T follicular helper cell (primary cell): ENCODE measurements at regions not wholly inside any gene's neighbourhood (a gene's known extent, or its start where the extent isn't known, plus 50 kb on each side); places are given as distances from the start of the nearest gene placed in this dataset.
"Not testable (repeated sequence)": the region's sequence is repeated elsewhere in the genome, so short reads cannot be mapped to it uniquely, and the experiment has no call there.

Experiments
- DNase-seq: peaks from one replicate; pipeline ENCODE4 v3.0.0-alpha.2; 2020; ENCODE audit warnings: low read depth

DNA sequence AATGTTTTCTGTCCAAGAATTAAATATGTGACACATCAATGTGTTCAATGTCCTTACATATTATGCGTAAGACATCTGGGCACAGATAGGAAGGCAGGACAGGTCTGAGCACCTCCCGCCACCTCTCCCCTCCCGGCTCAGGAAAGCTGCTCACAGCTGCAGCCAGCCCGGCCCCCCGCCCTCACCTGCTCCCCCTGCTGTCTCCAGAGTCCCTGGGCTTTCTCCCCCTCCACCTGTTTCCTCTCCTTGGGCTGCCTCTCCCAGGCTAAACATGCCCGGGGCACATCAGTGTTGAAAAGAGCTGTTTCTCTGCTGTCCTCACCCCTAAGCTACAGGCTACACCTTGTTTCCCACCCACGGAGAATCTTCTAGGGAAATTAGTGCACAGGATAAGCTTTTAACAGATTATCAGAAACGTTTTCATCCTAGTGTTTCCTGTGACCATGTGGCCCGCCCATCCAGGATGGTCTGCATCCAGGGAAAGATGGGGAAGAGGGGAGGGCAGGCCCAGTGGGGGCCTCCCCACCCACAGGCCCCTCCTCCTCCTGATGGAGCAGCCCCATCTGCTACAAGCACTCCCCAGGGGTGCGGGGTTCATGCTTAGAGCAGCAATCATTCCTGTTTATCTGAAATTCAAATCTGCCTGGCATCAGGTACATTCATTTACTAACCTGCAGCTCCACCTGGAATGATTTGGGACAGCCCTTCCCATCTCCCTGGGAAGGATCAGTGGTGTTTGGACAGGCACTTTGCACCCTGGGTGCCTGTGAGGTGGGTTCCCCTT is 273.8 kb upstream of the SFSWAP start:
- no peak for DNase-seq

- DNase-seq: no peak
These were observed 273.0 kb upstream of the SFSWAP start for GRCh38 chr12:131437706-131438492.

- not testable (repeated sequence) for DNase-seq
These were observed 272.4 kb upstream of the SFSWAP start for GRCh38 chr12:131438493-131438835.

DNA sequence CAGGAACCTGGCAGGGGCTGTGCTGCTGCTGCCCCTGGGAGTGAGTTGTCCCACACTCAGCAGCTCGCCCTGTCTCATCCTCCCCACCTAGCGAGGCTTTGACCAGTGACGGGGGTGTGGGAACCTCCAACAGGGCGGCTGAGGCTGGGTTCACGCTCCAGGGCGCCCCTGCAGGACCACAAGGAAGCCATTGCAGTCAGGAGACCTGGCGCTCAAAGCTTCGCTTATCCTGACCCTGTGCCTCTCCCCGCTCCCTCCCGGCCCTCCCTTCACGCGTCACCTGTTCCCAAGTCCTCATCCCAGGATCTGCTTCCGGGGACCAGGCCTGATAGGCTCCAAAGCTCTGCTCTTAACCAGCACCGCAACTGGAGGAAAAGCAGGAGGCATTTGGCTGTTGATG is 272.0 kb upstream of the SFSWAP start:
- no peak for DNase-seq

GRCh38 chr12:131439752-131440151 is 271.1 kb upstream of the SFSWAP start:
- not testable (repeated sequence) for DNase-seq

DNA sequence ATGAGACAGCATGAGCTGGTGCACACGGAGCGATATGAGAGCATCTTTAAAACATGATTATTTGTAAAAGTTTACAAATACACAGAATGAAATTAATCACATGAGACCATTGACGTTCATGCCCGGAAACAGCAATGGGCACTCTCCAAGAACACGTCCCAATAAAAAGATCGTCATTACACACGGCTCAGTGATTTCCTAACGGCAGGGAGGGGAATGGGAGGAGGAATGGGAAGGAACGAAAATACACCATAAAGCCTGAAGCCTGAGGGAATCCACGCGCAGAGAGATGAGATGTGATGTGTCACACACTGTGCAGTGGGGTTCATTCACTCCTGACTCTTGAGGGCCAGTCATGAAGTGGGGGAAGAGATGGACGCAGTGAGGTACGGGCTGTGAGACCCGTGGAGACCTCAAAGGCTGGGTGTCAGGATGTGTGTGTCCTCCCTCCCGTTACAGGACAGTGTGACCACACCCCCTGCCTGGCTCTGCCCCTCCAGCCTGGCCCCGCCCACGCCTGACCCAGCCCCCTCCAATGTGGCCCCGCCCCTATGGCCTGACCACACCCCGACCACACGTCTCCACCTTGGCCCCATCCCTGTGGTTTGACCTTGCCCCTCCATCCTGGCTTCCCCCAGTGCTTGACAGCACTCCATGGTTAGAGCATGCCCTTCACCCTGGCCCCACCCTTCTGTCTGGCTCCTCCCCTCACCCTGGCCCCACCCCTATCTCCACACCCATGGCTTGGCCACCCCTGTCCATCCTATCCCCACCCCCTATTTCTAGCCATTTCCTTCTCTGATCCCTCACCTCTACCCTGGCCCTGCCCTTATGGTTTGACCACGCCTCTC is 270.5 kb upstream of the SFSWAP start:
- not testable (repeated sequence) for DNase-seq

DNA sequence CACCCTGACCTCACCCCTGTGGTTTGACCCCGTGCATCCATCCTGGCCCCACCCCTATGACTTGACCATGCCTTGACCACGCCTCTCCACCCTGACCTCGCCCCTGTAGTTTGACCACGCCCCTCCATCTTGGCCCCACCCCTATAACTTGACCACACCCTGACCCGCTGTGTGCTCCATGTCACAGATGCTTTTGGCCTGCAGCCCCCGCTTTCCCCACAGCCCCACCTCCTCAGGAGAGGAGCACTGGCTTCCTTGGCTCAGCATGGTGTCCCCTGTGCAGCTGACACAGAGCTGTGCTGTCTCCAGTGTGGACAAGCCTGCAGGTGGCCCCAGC is 269.9 kb upstream of the SFSWAP start:
- DNase-seq: no peak

DNA sequence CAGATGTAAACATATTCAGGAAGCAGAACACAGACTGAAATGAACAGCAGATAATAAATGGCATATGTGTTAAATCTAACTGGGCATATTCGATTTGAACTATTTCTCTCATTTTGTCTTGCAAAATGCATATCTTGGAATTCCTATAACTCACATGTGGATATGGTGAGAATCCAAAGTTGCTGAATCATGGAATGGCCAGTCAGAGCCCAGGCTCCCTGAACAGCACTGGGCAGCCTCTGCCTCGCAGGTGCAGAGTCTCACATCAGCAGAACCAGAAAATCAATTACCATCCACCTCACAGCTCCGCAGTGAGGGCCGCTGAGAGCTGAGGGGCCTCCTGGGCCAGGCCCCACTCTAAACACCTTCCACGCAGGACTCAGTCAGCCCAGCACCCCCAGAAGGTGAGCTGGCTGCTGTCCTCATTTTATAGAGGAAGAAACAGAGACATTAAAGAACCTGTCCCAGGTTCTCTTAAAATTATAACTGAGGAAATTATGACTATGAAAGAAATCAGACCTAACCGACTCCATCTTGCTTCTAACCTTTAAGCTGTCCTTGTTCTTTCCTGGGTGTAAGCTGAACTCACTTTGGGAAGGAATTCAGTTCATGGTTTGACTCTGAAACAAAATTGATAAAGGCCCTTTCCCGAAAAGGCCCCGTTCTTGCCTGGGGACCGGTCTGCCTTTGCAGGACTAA is 269.1 kb upstream of the SFSWAP start:
- DNase-seq: no peak

DNA sequence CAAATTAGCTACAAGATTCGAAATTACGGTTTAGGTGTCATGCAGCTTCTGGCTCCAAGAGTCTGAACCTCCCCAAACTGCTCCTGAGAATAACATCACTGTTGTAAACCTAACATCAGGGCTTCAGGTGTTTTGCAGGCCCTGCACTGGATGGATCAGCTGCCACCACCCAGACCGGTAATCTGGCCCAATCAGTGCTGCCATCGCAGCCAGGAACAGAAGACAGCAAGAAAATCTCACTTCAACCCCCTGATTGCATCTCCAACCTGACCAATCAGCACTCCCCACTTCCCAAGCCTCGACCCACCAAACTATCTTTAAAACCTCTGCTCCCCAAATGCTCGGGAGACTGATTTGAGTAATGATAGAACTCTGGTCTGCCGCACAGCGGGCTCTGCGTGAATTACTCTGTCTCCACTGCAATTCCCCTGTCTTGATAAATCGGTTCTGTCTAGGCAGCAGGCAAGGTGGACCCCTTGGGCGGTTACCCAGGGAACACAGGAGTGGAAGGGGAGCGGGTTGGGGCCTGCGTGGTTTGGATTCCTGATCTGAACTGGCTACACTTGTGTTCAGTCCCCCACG is 268.5 kb upstream of the SFSWAP start:
- DNase-seq: no peak

- DNase-seq: no peak
These were observed 267.6 kb upstream of the SFSWAP start for GRCh38 chr12:131443019-131444000.

DNA sequence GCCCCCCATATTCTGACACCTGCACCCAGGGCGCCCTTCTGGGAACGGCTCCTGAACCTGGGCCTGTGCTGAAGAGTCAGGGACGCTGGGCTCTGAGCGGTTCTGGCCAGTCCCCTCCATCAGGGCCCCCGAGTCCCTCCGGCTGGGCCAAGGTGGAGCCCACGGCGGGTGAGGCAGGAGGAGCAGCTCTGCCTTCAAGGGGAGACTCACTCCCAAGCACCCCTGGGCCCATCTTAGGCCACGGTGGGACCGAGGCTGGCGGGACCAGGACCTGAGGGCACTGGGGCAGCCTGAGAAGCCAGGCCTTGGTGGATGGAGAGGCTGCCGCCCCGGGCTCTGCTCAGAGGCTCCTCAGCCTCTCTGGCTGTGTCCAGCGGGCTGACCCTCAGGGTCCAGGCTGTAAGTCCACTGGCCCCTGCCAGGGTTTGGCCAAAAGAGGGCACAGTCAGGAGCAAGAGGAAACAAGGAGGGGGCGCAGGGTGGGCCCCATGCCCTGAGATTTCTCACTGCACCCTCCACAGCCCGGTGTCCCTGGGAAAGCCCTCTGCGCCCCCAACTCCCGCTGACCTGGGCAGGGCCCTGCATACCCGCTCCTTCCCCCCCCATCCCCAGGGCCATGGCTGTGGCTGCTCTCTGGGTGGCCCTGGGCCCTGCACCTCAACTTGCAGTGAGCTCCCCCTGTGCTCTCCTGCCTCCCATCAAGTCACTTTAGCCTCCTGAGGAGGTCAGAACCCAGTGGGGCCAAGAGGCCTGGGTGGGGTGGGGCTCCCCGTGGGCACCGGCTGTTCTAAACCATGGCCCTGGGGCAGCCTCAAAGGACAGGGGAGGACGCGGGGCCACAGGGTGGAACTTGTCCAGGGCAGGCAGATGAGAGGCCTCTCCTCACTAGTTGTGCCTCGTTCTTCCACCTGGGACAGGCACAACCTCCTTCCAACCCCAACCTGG is 266.4 kb upstream of the SFSWAP start:
- no peak for DNase-seq

DNA sequence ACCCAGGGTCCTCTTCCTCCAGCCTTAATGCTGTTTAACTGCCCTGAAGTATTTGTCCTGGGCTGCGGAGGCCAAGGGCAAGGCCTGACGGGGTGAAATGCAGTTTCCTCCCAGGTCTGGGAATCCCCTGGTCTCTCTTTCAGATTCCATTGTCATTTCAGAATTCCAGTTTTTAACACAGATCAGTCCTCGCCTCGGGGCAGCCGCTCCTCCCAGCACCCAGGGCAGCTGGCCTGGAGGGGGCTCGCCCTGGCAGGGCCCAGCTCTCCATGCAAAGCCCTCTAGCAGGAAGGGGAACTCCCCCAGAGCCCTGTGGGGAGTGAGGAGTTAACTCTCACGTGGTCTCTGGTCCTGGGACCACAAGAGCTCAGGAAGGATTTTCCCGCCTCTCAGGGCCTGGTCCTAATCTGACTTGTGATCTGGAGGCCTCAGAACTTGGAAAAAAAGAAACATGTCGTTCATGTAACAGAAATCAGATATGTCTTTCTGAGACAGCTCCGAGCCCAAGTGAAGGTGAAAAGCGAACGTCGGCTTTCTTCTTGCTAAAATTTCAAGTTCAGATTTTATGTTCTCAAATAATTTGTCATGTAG is 265.6 kb upstream of the SFSWAP start:
- DNase-seq: no peak

- DNase-seq: no peak
These were observed 265.1 kb upstream of the SFSWAP start for GRCh38 chr12:131445795-131446194.

DNA sequence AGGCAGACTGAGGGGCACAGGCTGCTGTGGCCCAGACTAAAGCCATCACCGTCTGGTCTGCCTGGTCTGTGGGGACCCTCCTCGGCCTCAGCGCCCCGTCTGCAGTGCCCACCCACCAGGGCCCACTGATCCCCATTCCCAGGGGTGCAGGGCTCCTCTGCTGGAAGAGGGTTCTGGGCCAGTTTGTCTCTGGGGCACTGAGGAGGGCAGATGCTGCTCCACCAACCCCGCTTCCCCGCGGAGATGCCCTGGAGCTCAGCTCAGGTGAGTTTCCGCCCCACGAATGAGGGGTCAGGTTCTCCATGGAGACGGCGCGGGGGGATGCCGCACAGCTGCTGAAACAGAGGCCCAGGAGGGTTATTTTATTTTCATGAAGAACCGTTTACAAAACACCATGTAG is 263.3 kb upstream of the SFSWAP start:
- not testable (repeated sequence) for DNase-seq

DNA sequence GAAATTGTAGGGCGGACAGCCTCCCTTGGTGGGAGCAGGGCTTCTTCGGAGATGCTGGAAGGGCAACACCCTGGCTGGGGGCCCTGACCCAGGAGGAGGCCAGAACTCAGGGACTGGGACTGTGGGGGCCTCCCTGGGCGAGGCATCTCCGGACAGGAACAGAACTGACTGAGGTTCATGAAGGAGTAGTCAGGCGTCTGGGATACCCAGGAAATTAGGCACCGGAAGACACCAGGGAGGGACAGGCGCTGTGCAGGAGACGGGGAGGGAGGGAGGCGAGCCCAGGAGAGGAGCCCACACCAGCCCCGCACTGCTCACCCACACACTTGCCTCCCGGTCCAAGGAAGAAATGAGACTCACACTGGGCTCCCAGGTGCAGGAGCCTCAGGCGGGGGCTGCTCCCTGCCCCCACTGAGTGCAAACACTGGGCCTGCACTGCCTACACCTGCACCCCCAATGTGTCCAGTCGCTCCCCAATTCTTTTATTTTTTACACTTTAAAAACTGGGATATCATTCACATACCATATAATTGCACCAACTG is 262.6 kb upstream of the SFSWAP start:
- no peak for DNase-seq

- no peak for DNase-seq
These were observed 261.9 kb upstream of the SFSWAP start for GRCh38 chr12:131449027-131449426.

DNA sequence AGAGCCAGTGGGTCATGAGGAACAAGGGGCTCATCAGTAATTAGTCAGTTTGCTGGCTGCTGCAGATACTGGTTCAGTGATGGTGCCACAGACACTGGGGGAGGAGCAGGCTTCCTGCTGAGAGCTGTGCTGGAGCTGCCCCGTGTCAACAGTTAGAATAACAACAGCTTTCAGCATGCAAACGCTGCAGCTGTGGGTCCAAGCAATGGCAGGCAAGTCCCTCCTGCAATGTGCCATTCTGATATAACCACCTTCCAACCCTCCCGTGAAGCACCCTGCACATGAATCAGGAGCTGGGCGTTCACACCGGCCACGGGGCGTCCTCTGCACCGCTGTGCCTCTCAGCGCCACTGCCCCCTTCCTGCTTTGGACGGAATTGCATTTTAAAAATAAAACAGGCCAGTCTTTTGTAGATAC is 258.4 kb upstream of the SFSWAP start:
- no peak for DNase-seq

GRCh38 chr12:131454418-131455217 is 256.3 kb upstream of the SFSWAP start:
- no peak for DNase-seq
